ENCODE measurements at regions not wholly inside any gene's neighbourhood (a gene's known extent, or its start where the extent isn't known, plus 50 kb on each side); places are given as distances from the start of the nearest gene placed in this dataset.

GRCh38 chr9:115207003-115207836 lies 89.3 kb upstream of the TNC start:
- no peak for TF ChIP-seq REST (IDR thresholded peaks at IDR 0.05; ENCODE audit: low read depth, low read length)
- TF ChIP-seq CTCF (IDR thresholded peaks at IDR 0.05), result no peak
- no peak for TF ChIP-seq POLR2AphosphoS5 (IDR thresholded peaks at IDR 0.05; ENCODE audit: low read depth, low read length)
- TF ChIP-seq EP300 (IDR thresholded peaks at IDR 0.05; ENCODE audit: borderline replicate concordance in 1 of 2, low read depth in 1 of 2, low read length in 1 of 2), result peak in 1 of 2 experiments; percentile 11; a peak in 1 of 4 replicates
- TF ChIP-seq TAF1 (IDR thresholded peaks at IDR 0.05; ENCODE audit: borderline replicate concordance, low read depth, low read length), result no peak
- no peak for TF ChIP-seq TEAD4 (IDR thresholded peaks at IDR 0.05; ENCODE audit: borderline replicate concordance, insufficient read depth)
- peak; percentile 37; the same call in 1 of the 2 replicates for TF ChIP-seq PBX3 (IDR thresholded peaks at IDR 0.05)
- TF ChIP-seq MEF2A (IDR thresholded peaks at IDR 0.05; ENCODE audit: borderline replicate concordance, low read depth), result no peak

Measured in SK-N-SH (cell line).